Tibial nerve (tissue), 4 donors: ENCODE measurements at regions not wholly inside any gene's neighbourhood (a gene's known extent, or its start where the extent isn't known, plus 50 kb on each side); places are given as distances from the start of the nearest gene placed in this dataset.

Experiments
- DNase-seq, 2 donors: peaks; one replicate each; pipeline ENCODE4 v3.0.0-alpha.2; 2019; ENCODE audit warnings: low spot score in 2 of 2
- H3K27ac ChIP-seq, 4 donors: fragments of 200-600 bp; sonication (generic) in 3 of 4; one replicate each; pipeline ENCODE4 v1.5.1; 2017 to 2019; ENCODE audit warnings: mild to moderate bottlenecking in 1 of 4
- H3K27me3 ChIP-seq, 2 donors: fragments of 200-600 bp; sonication (generic) in 1 of 2; one replicate each; pipeline versions ENCODE4 v1.5.1 to v1.6.0; 2017 to 2019
- H3K36me3 ChIP-seq, 3 donors: fragments of 200-600 bp; sonication (generic); one replicate each; pipeline ENCODE4 v1.5.1; 2018 to 2019
- H3K4me1 ChIP-seq, 4 donors: fragments of 200-600 bp; sonication (generic) in 3 of 4; one replicate each; pipeline ENCODE4 v1.5.1; 2017 to 2019
- H3K4me3 ChIP-seq, 4 donors: fragments of 200-600 bp; sonication (generic) in 3 of 4; one replicate each; pipeline ENCODE4 v1.5.1; 2017 to 2019; ENCODE audit warnings: mild to moderate bottlenecking in 1 of 4, moderate library complexity in 1 of 4
- H3K9me3 ChIP-seq, 4 donors: fragments of 200-600 bp; sonication (generic) in 3 of 4; one replicate each; pipeline ENCODE4 v1.5.1; 2017 to 2019
- CTCF ChIP-seq, 5 experiments: fragments of 200-600 bp in 3 of 5; fragments of 450-650 bp in 2 of 5; sonication (generic) in 3 of 5; IDR thresholded peaks; one replicate each; pipeline ENCODE4 v1.5.1; 2016 to 2019; ENCODE audit warnings: antibody characterized with exemption in 5 of 5, mild to moderate bottlenecking in 3 of 5, moderate library complexity in 2 of 5
- EP300 ChIP-seq, 2 donors: sonication (generic); formaldehyde crosslinking; IDR thresholded peaks; one replicate each; pipeline ENCODE4 v1.6.1; 2017; ENCODE audit warnings: antibody characterized with exemption in 2 of 2, mild to moderate bottlenecking in 1 of 2
- POLR2A ChIP-seq, 2 donors: fragments of 450-650 bp; IDR thresholded peaks; one replicate each; pipeline ENCODE4 v1.6.1; 2017; ENCODE audit warnings: antibody characterized with exemption in 2 of 2, mild to moderate bottlenecking in 2 of 2, moderate library complexity in 2 of 2
- WGBS, 2 donors: methylation state at CpG; one replicate each; pipeline ENCODE4 v1.1.5; 2018; 5-methylcytosine and 5-hydroxymethylcytosine counted together

- no peak overlapping the region for H3K4me3 ChIP-seq
- no peaks in the 10 kb centered on the region for H3K36me3 ChIP-seq
- no peaks in the 10 kb centered on the region for H3K9me3 ChIP-seq
- no peak for DNase-seq
- TF ChIP-seq POLR2A (IDR thresholded peaks at IDR 0.05) (no peak), EP300 (IDR thresholded peaks at IDR 0.05) (no peak), CTCF (IDR thresholded peaks at IDR 0.05) (no peak)
- H3K27me3 ChIP-seq = no peaks in the 10 kb centered on the region
- peaks cover 0 to 37% (median 3%) of the 10 kb centered on the region in 4 donors for H3K4me1 ChIP-seq
- H3K27ac ChIP-seq = peak overlapping the region in 2 of 4 donors; percentile 32 to 60
Measured at GRCh38 chr9:13862654-13863053, 451.3 kb downstream of the NFIB start.

GRCh38 chr9:13860946-13861640 is 452.8 kb downstream of the NFIB start:
- peak overlapping the region in 2 of 4 donors; percentile 50 to 52 for H3K27ac ChIP-seq
- no peak for TF ChIP-seq CTCF (IDR thresholded peaks at IDR 0.05)
- TF ChIP-seq POLR2A (IDR thresholded peaks at IDR 0.05) = no peak
- WGBS, 2 donors = 30 to 36% methylated on average over 3 of the region's 3 CpGs

GRCh38 chr9:13860019-13860418 is 453.9 kb downstream of the NFIB start:
- peak in 1 of 2 donors; percentile 38 for DNase-seq
- TF ChIP-seq EP300 (IDR thresholded peaks at IDR 0.05) = peak in 1 of 2 donors; percentile 93
- TF ChIP-seq CTCF (IDR thresholded peaks at IDR 0.05) = no peak
- H3K9me3 ChIP-seq = no peaks in the 10 kb centered on the region
- H3K4me3 ChIP-seq = no peak overlapping the region
- peaks cover 0 to 37% (median 3%) of the 10 kb centered on the region in 4 donors for H3K4me1 ChIP-seq
- 68 to 77% methylated on average over 5 of the region's 5 CpGs for WGBS, 2 donors
- no peaks in the 10 kb centered on the region for H3K27me3 ChIP-seq
- H3K36me3 ChIP-seq = no peaks in the 10 kb centered on the region
- peak overlapping the region in 3 of 4 donors; percentile 36 to 55 (median 50) for H3K27ac ChIP-seq

More at GRCh38 chr9:13860946-13861640, 452.8 kb downstream of the NFIB start:
- DNase-seq = no peak
- H3K36me3 ChIP-seq = no peaks in the 10 kb centered on the region
- H3K4me3 ChIP-seq = no peak overlapping the region
- H3K27me3 ChIP-seq = no peaks in the 10 kb centered on the region
- peaks cover 0 to 37% (median 3%) of the 10 kb centered on the region in 4 donors for H3K4me1 ChIP-seq
- H3K9me3 ChIP-seq = no peaks in the 10 kb centered on the region

GRCh38 chr9:13857521-13857920 is 456.4 kb downstream of the NFIB start:
- no peaks in the 10 kb centered on the region for H3K9me3 ChIP-seq
- H3K4me3 ChIP-seq = no peak overlapping the region
- H3K36me3 ChIP-seq = no peaks in the 10 kb centered on the region
- DNase-seq = no peak
- peaks cover 0 to 19% (median 3%) of the 10 kb centered on the region in 4 donors for H3K4me1 ChIP-seq
- no peaks in the 10 kb centered on the region for H3K27me3 ChIP-seq
- TF ChIP-seq CTCF (IDR thresholded peaks at IDR 0.05) = no peak
- TF ChIP-seq EP300 (IDR thresholded peaks at IDR 0.05) = no peak
- TF ChIP-seq POLR2A (IDR thresholded peaks at IDR 0.05) = no peak
- H3K27ac ChIP-seq = no peak overlapping the region

- TF ChIP-seq EP300 (IDR thresholded peaks at IDR 0.05) (peak in 1 of 2 donors; percentile 38), POLR2A (IDR thresholded peaks at IDR 0.05) (no peak), CTCF (IDR thresholded peaks at IDR 0.05) (no peak)
- no peaks in the 10 kb centered on the region for H3K36me3 ChIP-seq
- no peak overlapping the region for H3K27ac ChIP-seq
- H3K27me3 ChIP-seq = no peaks in the 10 kb centered on the region
- no peak for DNase-seq
- no peak overlapping the region for H3K4me3 ChIP-seq
- peaks cover 0 to 5% (median 0%) of the 10 kb centered on the region in 4 donors for H3K9me3 ChIP-seq
- WGBS, 2 donors = 42% methylated on average over 2 of the region's 2 CpGs
- no peaks in the 10 kb centered on the region for H3K4me1 ChIP-seq
Measured at GRCh38 chr9:13847270-13847669, 466.7 kb downstream of the NFIB start.
